Loucy (cell line): ENCODE measurements at regions not wholly inside any gene's neighbourhood (a gene's known extent, or its start where the extent isn't known, plus 50 kb on each side); places are given as distances from the start of the nearest gene placed in this dataset.

ENCODE experiments used
- CTCF ChIP-seq: fragments of 200-600 bp; sonication (generic); conservative IDR thresholded peaks from 2 replicates; pipeline ENCODE4 v1.5.1; 2014; ENCODE audit warnings: mild to moderate bottlenecking, antibody characterized with exemption, low read length
- EZH2phosphoT487 ChIP-seq: fragments of 200-600 bp; IDR thresholded peaks from 2 replicates; pipeline ENCODE4 v1.6.1; 2018; ENCODE audit warnings: antibody characterized with exemption, mild to moderate bottlenecking, moderate library complexity, borderline replicate concordance

- TF ChIP-seq CTCF (no peak), EZH2phosphoT487 (no peak)
These were observed 467.4 kb downstream of the EPHA5 start for GRCh38 chr4:65202853-65203236.
